Erythroblast (primary cell): ENCODE measurements at regions not wholly inside any gene's neighbourhood (a gene's known extent, or its start where the extent isn't known, plus 50 kb on each side); places are given as distances from the start of the nearest gene placed in this dataset.

Experiments used
- GATA1 ChIP-seq: IDR thresholded peaks from 2 replicates; pipeline ENCODE4 v1.6.1; 2011; ENCODE audit warnings: low read depth, mild to moderate bottlenecking, control low read depth, low read length, moderate library complexity
- POLR2A ChIP-seq: IDR thresholded peaks from 2 replicates; pipeline ENCODE4 v1.6.1; 2011; ENCODE audit warnings: mild to moderate bottlenecking, low read length

DNA sequence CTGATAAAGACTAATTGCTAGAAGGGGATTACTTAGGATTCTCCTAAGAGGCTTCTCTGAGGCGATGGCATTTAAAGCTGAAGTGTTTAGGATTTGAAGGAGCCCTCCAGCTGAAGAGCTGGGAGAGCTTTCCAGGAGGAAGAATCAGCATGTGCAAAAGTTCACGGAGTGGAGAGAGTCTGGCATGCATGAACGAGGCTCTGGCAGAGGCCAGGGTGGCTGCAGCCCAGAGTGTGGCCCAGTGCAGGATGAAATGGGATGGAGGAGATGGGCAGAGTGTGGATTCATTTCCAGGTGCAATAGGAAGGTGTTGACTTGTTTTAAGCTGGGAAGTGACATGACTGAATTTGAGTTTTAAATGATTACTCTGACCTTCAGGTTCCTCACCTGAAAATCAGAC, 249.0 kb upstream of the CCL2 start:
- TF ChIP-seq POLR2A, result no peak
- TF ChIP-seq GATA1, result no peak
